Ovary (tissue), 7 donors: ENCODE measurements at regions not wholly inside any gene's neighbourhood (a gene's known extent, or its start where the extent isn't known, plus 50 kb on each side); places are given as distances from the start of the nearest gene placed in this dataset.

ENCODE experiments used
- DNase-seq, 5 donors: peaks; one replicate each; pipeline ENCODE4 v3.0.0-alpha.2; 2019 to 2020
- H3K27ac ChIP-seq, 2 donors: fragments of 200-600 bp; one replicate each; pipeline versions ENCODE4 v1.5.1 to v1.8.0; 2019 to 2022
- H3K27me3 ChIP-seq: fragments of 200-600 bp; one replicate; pipeline ENCODE4 v1.8.0; 2022
- H3K36me3 ChIP-seq: fragments of 200-600 bp; sonication (generic); one replicate; pipeline ENCODE4 v1.5.1; 2019
- H3K4me1 ChIP-seq: one replicate; pipeline ENCODE4 v1.8.1; 2013; ENCODE audit warnings: mild to moderate bottlenecking, moderate library complexity; ENCODE audit not compliant: insufficient read depth
- H3K4me3 ChIP-seq: fragments of 200-600 bp; sonication (generic); one replicate; pipeline ENCODE4 v1.5.1; 2017
- H3K9me3 ChIP-seq, 2 donors: fragments of 200-600 bp in 1 of 2; sonication (generic) in 1 of 2; one replicate each; pipeline versions ENCODE4 v1.5.1 to v1.8.1; 2013 to 2019; ENCODE audit warnings: mild to moderate bottlenecking in 1 of 2, moderate library complexity in 1 of 2
- EP300 ChIP-seq: sonication (generic); formaldehyde crosslinking; IDR thresholded peaks from one replicate; pipeline ENCODE4 v1.6.1; 2017; ENCODE audit warnings: antibody characterized with exemption
- POLR2A ChIP-seq: fragments of 450-650 bp; IDR thresholded peaks from one replicate; pipeline ENCODE4 v1.6.1; 2017; ENCODE audit warnings: antibody characterized with exemption, mild to moderate bottlenecking, moderate library complexity
- WGBS, 3 donors: extraction: QIAGEN DNeasy Blood & Tissue Kit in 1 of 3; methylation state at CpG; one replicate each; pipeline versions ENCODE4 v1.1.5 to v1.1.7; 2013 to 2017; 5-methylcytosine and 5-hydroxymethylcytosine counted together
- intact Hi-C, 4 donors: fragments of 100-400 bp; cut with DNase I; formaldehyde crosslinking; loops; one replicate each; pipeline versions ENCODE4 v1.11.0 to v1.15.1; 2022 to 2023
- TF ChIP-seq, protein P1 (sequence below), 3 donors: fragments of 450-650 bp in 2 of 3; fragments of 200-600 bp in 1 of 3; IDR thresholded peaks; one replicate each; pipeline versions ENCODE4 v1.5.1 to v1.8.0; 2016 to 2022; ENCODE audit warnings: antibody characterized with exemption in 3 of 3, mild to moderate bottlenecking in 1 of 3
- donor health status: DM: no; HTN: no; CAD: no; lungs with moderate emphysema.
- donor health status: DM: no; HTN: no; CAD: no.
- donor health status: Bipolar disorder and iron deficiency.
- donor health status: DM: no; HTN: no; CAD: no.
- donor health status: DM: yes; HTN: yes; CAD: no.

DNA sequence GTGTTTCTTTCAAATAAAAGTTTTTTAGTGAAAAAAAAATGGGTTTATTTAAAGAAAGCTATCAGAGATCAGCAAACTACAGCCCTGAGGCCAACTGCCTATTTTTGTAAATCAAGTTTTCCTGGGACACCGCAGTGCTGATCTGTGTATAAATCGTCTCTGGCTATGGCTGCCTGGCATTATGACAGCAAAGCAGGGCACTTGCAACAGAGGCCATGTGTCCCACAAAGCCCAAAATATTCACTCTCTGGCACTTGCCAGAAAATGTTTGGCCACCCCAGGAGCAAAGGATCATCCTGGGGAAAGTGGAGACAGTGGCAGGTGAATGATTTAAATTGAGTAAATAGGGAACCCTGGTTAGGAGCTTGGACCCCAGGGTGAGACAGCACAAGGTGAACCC lies 291.6 kb downstream of the PREX1 start:
- no peak for TF ChIP-seq POLR2A
- no peak for TF ChIP-seq EP300
- TF ChIP-seq, protein P1, sequence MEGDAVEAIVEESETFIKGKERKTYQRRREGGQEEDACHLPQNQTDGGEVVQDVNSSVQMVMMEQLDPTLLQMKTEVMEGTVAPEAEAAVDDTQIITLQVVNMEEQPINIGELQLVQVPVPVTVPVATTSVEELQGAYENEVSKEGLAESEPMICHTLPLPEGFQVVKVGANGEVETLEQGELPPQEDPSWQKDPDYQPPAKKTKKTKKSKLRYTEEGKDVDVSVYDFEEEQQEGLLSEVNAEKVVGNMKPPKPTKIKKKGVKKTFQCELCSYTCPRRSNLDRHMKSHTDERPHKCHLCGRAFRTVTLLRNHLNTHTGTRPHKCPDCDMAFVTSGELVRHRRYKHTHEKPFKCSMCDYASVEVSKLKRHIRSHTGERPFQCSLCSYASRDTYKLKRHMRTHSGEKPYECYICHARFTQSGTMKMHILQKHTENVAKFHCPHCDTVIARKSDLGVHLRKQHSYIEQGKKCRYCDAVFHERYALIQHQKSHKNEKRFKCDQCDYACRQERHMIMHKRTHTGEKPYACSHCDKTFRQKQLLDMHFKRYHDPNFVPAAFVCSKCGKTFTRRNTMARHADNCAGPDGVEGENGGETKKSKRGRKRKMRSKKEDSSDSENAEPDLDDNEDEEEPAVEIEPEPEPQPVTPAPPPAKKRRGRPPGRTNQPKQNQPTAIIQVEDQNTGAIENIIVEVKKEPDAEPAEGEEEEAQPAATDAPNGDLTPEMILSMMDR (IDR thresholded peaks at IDR 0.05) = no peak
- no peaks in the 10 kb centered on the region for H3K27me3 ChIP-seq

GRCh38 chr20:48535556-48535955 lies 292.2 kb downstream of the PREX1 start:
- Histone ChIP-seq H3K4me3 (no peak overlapping the region), H3K27ac (no peak overlapping the region), H3K27me3 (no peaks in the 10 kb centered on the region), H3K36me3 (no peaks in the 10 kb centered on the region), H3K4me1 (no peaks in the 10 kb centered on the region), H3K9me3 (no peaks in the 10 kb centered on the region)
- no peak for DNase-seq
- intact Hi-C loops = no loop called here
- no peak for TF ChIP-seq EP300
- TF ChIP-seq, protein P1 (IDR thresholded peaks at IDR 0.05) = no peak
- no peak for TF ChIP-seq POLR2A
- 91 to 97% (median 93%) methylated on average over 5 of the region's 5 CpGs for WGBS, 3 donors

More for the DNA sequence above, 291.6 kb downstream of the PREX1 start:
- Histone ChIP-seq H3K4me3 (no peak overlapping the region), H3K27ac (no peak overlapping the region), H3K4me1 (no peaks in the 10 kb centered on the region), H3K9me3 (no peaks in the 10 kb centered on the region), H3K36me3 (no peaks in the 10 kb centered on the region)
- DNase-seq = no peak
- intact Hi-C loops = no loop called here
- WGBS, 3 donors = 68 to 82% (median 78%) methylated on average over 2 of the region's 2 CpGs

- H3K36me3 ChIP-seq = no peaks in the 10 kb centered on the region
- TF ChIP-seq, protein P1 (IDR thresholded peaks at IDR 0.05) = no peak
- TF ChIP-seq POLR2A = no peak
- no peak for TF ChIP-seq EP300
- H3K9me3 ChIP-seq = no peaks in the 10 kb centered on the region
- no peak overlapping the region for H3K27ac ChIP-seq
- intact Hi-C loops = no loop called here
- no peaks in the 10 kb centered on the region for H3K4me1 ChIP-seq
- WGBS, 3 donors = 67 to 82% (median 75%) methylated on average over 2 of the region's 2 CpGs
- no peaks in the 10 kb centered on the region for H3K27me3 ChIP-seq
- DNase-seq = no peak
- H3K4me3 ChIP-seq = no peak overlapping the region
Observed at GRCh38 chr20:48532028-48532427, 295.8 kb downstream of the PREX1 start.

DNA sequence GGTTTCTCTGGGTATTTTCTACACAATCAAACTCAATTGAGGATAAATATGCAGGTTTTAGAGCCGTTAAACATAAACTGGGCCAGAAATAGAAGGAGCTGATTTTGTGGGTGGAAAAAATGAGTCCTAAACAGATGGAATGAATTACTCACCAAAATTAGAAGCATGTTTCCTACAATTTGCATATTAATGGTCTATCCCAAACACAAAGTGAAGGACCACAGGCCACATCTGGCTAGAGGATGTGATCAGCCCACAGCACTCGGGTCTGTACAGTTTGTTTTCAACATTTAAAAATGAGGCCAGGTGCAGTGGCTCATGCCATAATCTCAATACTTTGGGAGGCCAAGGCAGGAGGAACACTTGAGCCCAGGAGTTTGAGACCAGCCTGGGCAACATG lies 296.3 kb downstream of the PREX1 start:
- intact Hi-C loops = no loop called here
- TF ChIP-seq EP300 (no peak), POLR2A (no peak)
- TF ChIP-seq, protein P1 (IDR thresholded peaks at IDR 0.05) = no peak
- WGBS, 3 donors = 15 to 20% (median 16%) methylated on average over 2 of the region's 2 CpGs
- no peak overlapping the region for H3K4me3 ChIP-seq
- no peaks in the 10 kb centered on the region for H3K27me3 ChIP-seq
- no peaks in the 10 kb centered on the region for H3K4me1 ChIP-seq
- DNase-seq = no peak
- H3K36me3 ChIP-seq = no peaks in the 10 kb centered on the region
- H3K9me3 ChIP-seq = no peaks in the 10 kb centered on the region
- H3K27ac ChIP-seq = no peak overlapping the region

DNA sequence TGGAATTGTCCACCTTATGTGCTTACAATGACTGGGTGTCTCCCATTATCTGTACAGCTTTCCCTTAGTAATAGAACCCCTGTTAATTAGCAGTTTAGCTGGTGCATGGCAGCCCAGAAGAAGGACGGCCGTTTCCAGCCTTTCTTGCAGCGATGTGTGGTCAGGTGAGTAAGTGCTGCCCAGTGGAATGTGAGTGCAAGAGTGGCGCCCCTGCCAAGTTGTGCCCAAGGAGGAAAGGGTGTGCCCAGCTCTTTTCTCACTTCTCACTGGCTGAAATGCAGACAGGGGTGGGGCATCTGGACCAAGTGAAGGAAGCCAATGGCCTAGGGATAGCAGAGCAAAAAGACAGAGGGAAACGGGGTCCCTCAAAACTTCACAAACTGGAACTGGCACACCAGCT lies 296.8 kb downstream of the PREX1 start:
- no peaks in the 10 kb centered on the region for H3K36me3 ChIP-seq
- H3K9me3 ChIP-seq = no peaks in the 10 kb centered on the region
- no peak overlapping the region for H3K27ac ChIP-seq
- H3K4me1 ChIP-seq = no peaks in the 10 kb centered on the region
- intact Hi-C loops = no loop called here
- no peaks in the 10 kb centered on the region for H3K27me3 ChIP-seq
- TF ChIP-seq EP300 (no peak), POLR2A (no peak)
- TF ChIP-seq, protein P1 (IDR thresholded peaks at IDR 0.05) = no peak
- 80 to 89% (median 84%) methylated on average over 5 of the region's 5 CpGs for WGBS, 3 donors
- no peak for DNase-seq
- no peak overlapping the region for H3K4me3 ChIP-seq
